Medulla oblongata (tissue), 1 donor: ENCODE measurements at regions not wholly inside any gene's neighbourhood (a gene's known extent, or its start where the extent isn't known, plus 50 kb on each side); places are given as distances from the start of the nearest gene placed in this dataset.

Source experiments
- DNase-seq: peaks from one replicate; pipeline ENCODE4 v3.0.0-alpha.2; 2015; ENCODE audit errors: extremely low spot score

- DNase-seq: no peak
Measured at GRCh38 chr1:224486801-224487583, 52.4 kb upstream of the WDR26 start.

- no peak for DNase-seq
Measured at GRCh38 chr1:224488806-224489499, 54.4 kb upstream of the WDR26 start.

- no peak for DNase-seq
Measured at GRCh38 chr1:224489534-224490365, 55.2 kb upstream of the WDR26 start.

- DNase-seq: no peak
Measured at GRCh38 chr1:224490549-224491537, 56.2 kb upstream of the WDR26 start.

- no peak for DNase-seq
Measured at GRCh38 chr1:224492015-224492414, 57.4 kb upstream of the WDR26 start.

GRCh38 chr1:224492632-224493031 lies 58.0 kb upstream of the WDR26 start:
- no peak for DNase-seq

- DNase-seq: no peak
Measured at GRCh38 chr1:224493269-224493668, 58.7 kb upstream of the WDR26 start.

- no peak for DNase-seq
Measured at GRCh38 chr1:224494343-224494742, 59.7 kb upstream of the WDR26 start.

- DNase-seq: peak; percentile 6
Measured at GRCh38 chr1:224495866-224496265, 61.3 kb upstream of the WDR26 start.

- no peak for DNase-seq
Measured at GRCh38 chr1:224496826-224497225, 62.2 kb upstream of the WDR26 start.

- DNase-seq: peak; percentile 56
Measured at GRCh38 chr1:224497714-224498573, 63.3 kb upstream of the WDR26 start.

- DNase-seq: peak; percentile 13
Measured at GRCh38 chr1:224498574-224499170, 64.1 kb upstream of the WDR26 start.

GRCh38 chr1:224499204-224499603 lies 64.6 kb upstream of the WDR26 start:
- no peak for DNase-seq

GRCh38 chr1:224500796-224501195 lies 66.2 kb upstream of the WDR26 start:
- no peak for DNase-seq

- no peak for DNase-seq
Measured at GRCh38 chr1:224501836-224502235, 67.2 kb upstream of the WDR26 start.

- peak; percentile 12 for DNase-seq
Measured at GRCh38 chr1:224502459-224503160, 68.0 kb upstream of the WDR26 start.

- peak; percentile 77 for DNase-seq
Measured at GRCh38 chr1:224503161-224504118, 68.8 kb upstream of the WDR26 start.
